ENCODE measurements at regions not wholly inside any gene's neighbourhood (a gene's known extent, or its start where the extent isn't known, plus 50 kb on each side); places are given as distances from the start of the nearest gene placed in this dataset.
A peak's percentile ranks its signal among the peaks of the same experiment; 100 is the strongest.
"Not testable (repeated sequence)": the region's sequence is repeated elsewhere in the genome, so short reads cannot be mapped to it uniquely, and the experiment has no call there.

GRCh38 chr4:117664706-117665444 lies 369.4 kb upstream of the NDST3 start:
- DNase-seq (no peak), ATAC-seq (replicated peaks) (no peak)
- Mint-ChIP-seq H3K4me3 (no peak overlapping the region), H3K36me3 (no peaks in the 10 kb centered on the region), H3K27me3 (no peaks in the 10 kb centered on the region), H3K4me1 (no peaks in the 10 kb centered on the region), H3K9me3 (no peaks in the 10 kb centered on the region), H3K27ac (no peak overlapping the region)

GRCh38 chr4:117676153-117676552 lies 358.1 kb upstream of the NDST3 start:
- no peaks in the 10 kb centered on the region for H3K36me3 Mint-ChIP-seq
- H3K4me3 Mint-ChIP-seq = no peak overlapping the region
- H3K4me1 Mint-ChIP-seq = no peaks in the 10 kb centered on the region
- no peak overlapping the region for H3K27ac Mint-ChIP-seq
- no peak for ATAC-seq (replicated peaks)
- no peak for DNase-seq
- H3K27me3 Mint-ChIP-seq = no peaks in the 10 kb centered on the region
- H3K9me3 Mint-ChIP-seq = peaks cover 7 to 11% of the 10 kb centered on the region in 2 donors

- Mint-ChIP-seq H3K36me3 (no peaks in the 10 kb centered on the region), H3K4me3 (no peak overlapping the region), H3K27me3 (no peaks in the 10 kb centered on the region), H3K4me1 (no peaks in the 10 kb centered on the region), H3K9me3 (peaks cover 10 to 11% of the 10 kb centered on the region in 2 donors), H3K27ac (no peak overlapping the region)
- DNase-seq (no peak), ATAC-seq (replicated peaks) (no peak)
Observed at GRCh38 chr4:117678861-117679260, 355.4 kb upstream of the NDST3 start.

- DNase-seq (no peak), ATAC-seq (replicated peaks) (no peak)
- H3K9me3 Mint-ChIP-seq = peaks cover 7 to 8% of the 10 kb centered on the region in 2 donors
- H3K36me3 Mint-ChIP-seq = no peaks in the 10 kb centered on the region
- no peak overlapping the region for H3K4me3 Mint-ChIP-seq
- H3K27ac Mint-ChIP-seq = no peak overlapping the region
- H3K4me1 Mint-ChIP-seq = no peaks in the 10 kb centered on the region
- no peaks in the 10 kb centered on the region for H3K27me3 Mint-ChIP-seq
Observed at GRCh38 chr4:117691572-117692351, 342.5 kb upstream of the NDST3 start.

- Mint-ChIP-seq H3K4me1 (no peaks in the 10 kb centered on the region), H3K27me3 (no peaks in the 10 kb centered on the region), H3K36me3 (no peaks in the 10 kb centered on the region), H3K9me3 (peaks cover 7 to 8% of the 10 kb centered on the region in 2 donors), H3K4me3 (no peak overlapping the region), H3K27ac (no peak overlapping the region)
- ATAC-seq (replicated peaks) (no peak), DNase-seq (no peak)
Observed at GRCh38 chr4:117692538-117692937, 341.7 kb upstream of the NDST3 start.

GRCh38 chr4:117699595-117699994 lies 334.7 kb upstream of the NDST3 start:
- Mint-ChIP-seq H3K27me3 (no peaks in the 10 kb centered on the region), H3K27ac (no peak overlapping the region), H3K4me1 (no peaks in the 10 kb centered on the region), H3K36me3 (no peaks in the 10 kb centered on the region), H3K9me3 (peaks cover 4 to 5% of the 10 kb centered on the region in 2 donors), H3K4me3 (no peak overlapping the region)
- no peak for DNase-seq
- no peak for ATAC-seq (replicated peaks)

GRCh38 chr4:117700111-117700892 lies 334.0 kb upstream of the NDST3 start:
- Mint-ChIP-seq H3K4me3 (no peak overlapping the region), H3K27ac (no peak overlapping the region), H3K4me1 (no peaks in the 10 kb centered on the region), H3K9me3 (peaks cover under 1 to 5% of the 10 kb centered on the region in 2 donors), H3K36me3 (no peaks in the 10 kb centered on the region), H3K27me3 (no peaks in the 10 kb centered on the region)
- ATAC-seq (replicated peaks) (peak in 1 of 2 donors; percentile 25), DNase-seq (no peak)

GRCh38 chr4:117702353-117702752 lies 331.9 kb upstream of the NDST3 start:
- H3K4me1 Mint-ChIP-seq = no peaks in the 10 kb centered on the region
- no peaks in the 10 kb centered on the region for H3K9me3 Mint-ChIP-seq
- no peak overlapping the region for H3K4me3 Mint-ChIP-seq
- H3K36me3 Mint-ChIP-seq = no peaks in the 10 kb centered on the region
- ATAC-seq (replicated peaks) (no peak), DNase-seq (no peak)
- H3K27me3 Mint-ChIP-seq = no peaks in the 10 kb centered on the region
- H3K27ac Mint-ChIP-seq = no peak overlapping the region

GRCh38 chr4:117704721-117705120 lies 329.6 kb upstream of the NDST3 start:
- Mint-ChIP-seq H3K4me1 (no peaks in the 10 kb centered on the region), H3K36me3 (no peaks in the 10 kb centered on the region), H3K27me3 (no peaks in the 10 kb centered on the region), H3K27ac (no peak overlapping the region), H3K4me3 (no peak overlapping the region), H3K9me3 (peaks cover 9 to 10% of the 10 kb centered on the region in 2 donors)
- DNase-seq = no peak
- no peak for ATAC-seq (replicated peaks)

GRCh38 chr4:117740736-117741135 lies 293.6 kb upstream of the NDST3 start:
- no peak for DNase-seq
- Mint-ChIP-seq H3K27ac (no peak overlapping the region), H3K4me1 (no peaks in the 10 kb centered on the region), H3K27me3 (no peaks in the 10 kb centered on the region), H3K36me3 (no peaks in the 10 kb centered on the region), H3K9me3 (peaks cover 0 to 7% of the 10 kb centered on the region in 2 donors), H3K4me3 (no peak overlapping the region)
- no peak for ATAC-seq (replicated peaks)

- not testable (repeated sequence) for H3K9me3 Mint-ChIP-seq; H3K27ac Mint-ChIP-seq; H3K4me3 Mint-ChIP-seq; H3K27me3 Mint-ChIP-seq; DNase-seq; H3K36me3 Mint-ChIP-seq; ATAC-seq (replicated peaks); H3K4me1 Mint-ChIP-seq
Observed at GRCh38 chr4:117745379-117745778, 288.9 kb upstream of the NDST3 start.

- Mint-ChIP-seq H3K9me3 (peaks cover 11 to 16% of the 10 kb centered on the region in 2 donors), H3K27ac (no peak overlapping the region), H3K4me1 (no peaks in the 10 kb centered on the region), H3K4me3 (no peak overlapping the region), H3K27me3 (no peaks in the 10 kb centered on the region), H3K36me3 (no peaks in the 10 kb centered on the region)
- ATAC-seq (replicated peaks) (no peak), DNase-seq (no peak)
Observed at GRCh38 chr4:117755438-117755837, 278.8 kb upstream of the NDST3 start.

- H3K27me3 Mint-ChIP-seq = no peaks in the 10 kb centered on the region
- H3K9me3 Mint-ChIP-seq = peaks cover 0 to 2% of the 10 kb centered on the region in 2 donors
Observed at GRCh38 chr4:117768610-117769009, 265.7 kb upstream of the NDST3 start.

GRCh38 chr4:117770269-117771102 lies 263.8 kb upstream of the NDST3 start:
- DNase-seq = no peak
- peak in 1 of 2 donors; percentile 36 for ATAC-seq (replicated peaks)
- no peaks in the 10 kb centered on the region for H3K4me1 Mint-ChIP-seq
- H3K27me3 Mint-ChIP-seq = no peaks in the 10 kb centered on the region
- H3K4me3 Mint-ChIP-seq = no peak overlapping the region
- no peak overlapping the region for H3K27ac Mint-ChIP-seq
- peaks cover 0 to 2% of the 10 kb centered on the region in 2 donors for H3K9me3 Mint-ChIP-seq
- no peaks in the 10 kb centered on the region for H3K36me3 Mint-ChIP-seq

More at GRCh38 chr4:117768610-117769009, 265.7 kb upstream of the NDST3 start:
- ATAC-seq (replicated peaks) = no peak
- H3K36me3 Mint-ChIP-seq = no peaks in the 10 kb centered on the region
- no peak overlapping the region for H3K27ac Mint-ChIP-seq
- no peak for DNase-seq
- no peak overlapping the region for H3K4me3 Mint-ChIP-seq
- no peaks in the 10 kb centered on the region for H3K4me1 Mint-ChIP-seq

Measured in stimulated activated naive B cell treated with anti-CD40 and anti-IgM and Interleukin-4, amounts not matched to agents 10 μg/mL and 1 μg/mL and 100 μg/mL, for 72 hours (primary cell).